Right lobe of liver (tissue), 6 donors: ENCODE measurements at regions not wholly inside any gene's neighbourhood (a gene's known extent, or its start where the extent isn't known, plus 50 kb on each side); places are given as distances from the start of the nearest gene placed in this dataset.

Experiments
- ATAC-seq, 4 donors: fragments of 200-7000 bp; cut with Tn5 transposase; one replicate each; pipeline ENCODE4 v1.9.1; 2020; ENCODE audit warnings: mild to moderate bottlenecking in 4 of 4, moderate library complexity in 4 of 4
- DNase-seq, 3 donors: peaks; one replicate each; pipeline ENCODE4 v3.0.0-alpha.2; 2020
- H3K27ac ChIP-seq, 3 donors: fragments of 200-600 bp; one replicate each; pipeline ENCODE4 v1.8.0; 2022
- H3K27me3 ChIP-seq, 2 donors: fragments of 200-600 bp; one replicate each; pipeline ENCODE4 v1.8.0; 2022
- H3K36me3 ChIP-seq, 4 donors: fragments of 200-600 bp; sonication (generic) in 1 of 4; one replicate each; pipeline versions ENCODE4 v1.5.1 to v1.8.0; 2017 to 2022; ENCODE audit warnings: control low read depth in 1 of 4
- H3K4me1 ChIP-seq, 4 donors: fragments of 200-600 bp; sonication (generic) in 1 of 4; one replicate each; pipeline versions ENCODE4 v1.5.1 to v1.8.0; 2017 to 2022; ENCODE audit warnings: control low read depth in 1 of 4
- H3K4me3 ChIP-seq, 3 donors: fragments of 200-600 bp; one replicate each; pipeline ENCODE4 v1.8.0; 2022
- H3K9me3 ChIP-seq, 4 donors: fragments of 200-600 bp; sonication (generic) in 1 of 4; one replicate each; pipeline versions ENCODE4 v1.5.1 to v1.8.0; 2017 to 2022; ENCODE audit warnings: control low read depth in 1 of 4
- POLR2A ChIP-seq: fragments of 450-650 bp; IDR thresholded peaks from one replicate; pipeline ENCODE4 v1.6.1; 2017; ENCODE audit warnings: antibody characterized with exemption, mild to moderate bottlenecking
- WGBS: methylation state at CpG from one replicate; pipeline ENCODE4 v1.1.6; 2018; ENCODE audit warnings: low coverage, low lambda C conversion rate; ENCODE audit not compliant: insufficient coverage; ENCODE audit errors: missing lambda C conversion rate; 5-methylcytosine and 5-hydroxymethylcytosine counted together
- intact Hi-C, 2 donors: fragments of 100-400 bp; cut with DNase I; formaldehyde crosslinking; loops; one replicate each; pipeline versions ENCODE4 v1.11.2 to v1.14.1; 2022
- TF ChIP-seq, protein P1 (sequence below), 4 donors: fragments of 200-600 bp in 3 of 4; fragments of 450-650 bp in 1 of 4; IDR thresholded peaks; one replicate each; pipeline versions ENCODE4 v1.5.1 to v1.8.0; 2016 to 2022; ENCODE audit warnings: antibody characterized with exemption in 4 of 4, mild to moderate bottlenecking in 2 of 4
- donor health status: DM: no; HTN: yes; CAD: no.
- donor health status: DM: no; HTN: no; CAD: no.
- donor health status: DM: no; HTN: no; CAD: no.
- donor health status: DM: no; HTN: yes; CAD: no.
- donor health status: DM: no; HTN: yes; CAD: no.

DNA sequence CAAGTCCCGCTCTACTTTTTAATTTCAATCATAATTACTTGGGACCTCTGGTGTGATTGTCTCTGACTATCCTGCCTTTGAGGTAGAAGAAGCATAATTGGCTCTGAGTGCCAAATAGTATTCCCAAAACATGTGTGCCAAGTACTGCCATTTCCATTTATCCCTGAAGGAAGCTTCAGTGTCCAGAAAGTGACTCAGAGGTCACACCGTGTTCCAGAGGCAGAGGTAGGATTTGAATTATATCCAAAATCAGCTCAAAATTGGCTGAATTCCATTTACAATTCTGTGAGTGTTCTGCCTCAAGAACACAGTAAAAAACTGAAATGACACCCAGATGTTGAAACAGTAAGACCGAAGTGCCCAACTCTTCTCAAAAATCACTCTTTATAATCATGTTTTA, 255.3 kb downstream of the RSL24D1 start:
- H3K27me3 ChIP-seq: no peaks in the 10 kb centered on the region
- ATAC-seq: no peak
- TF ChIP-seq, protein P1, sequence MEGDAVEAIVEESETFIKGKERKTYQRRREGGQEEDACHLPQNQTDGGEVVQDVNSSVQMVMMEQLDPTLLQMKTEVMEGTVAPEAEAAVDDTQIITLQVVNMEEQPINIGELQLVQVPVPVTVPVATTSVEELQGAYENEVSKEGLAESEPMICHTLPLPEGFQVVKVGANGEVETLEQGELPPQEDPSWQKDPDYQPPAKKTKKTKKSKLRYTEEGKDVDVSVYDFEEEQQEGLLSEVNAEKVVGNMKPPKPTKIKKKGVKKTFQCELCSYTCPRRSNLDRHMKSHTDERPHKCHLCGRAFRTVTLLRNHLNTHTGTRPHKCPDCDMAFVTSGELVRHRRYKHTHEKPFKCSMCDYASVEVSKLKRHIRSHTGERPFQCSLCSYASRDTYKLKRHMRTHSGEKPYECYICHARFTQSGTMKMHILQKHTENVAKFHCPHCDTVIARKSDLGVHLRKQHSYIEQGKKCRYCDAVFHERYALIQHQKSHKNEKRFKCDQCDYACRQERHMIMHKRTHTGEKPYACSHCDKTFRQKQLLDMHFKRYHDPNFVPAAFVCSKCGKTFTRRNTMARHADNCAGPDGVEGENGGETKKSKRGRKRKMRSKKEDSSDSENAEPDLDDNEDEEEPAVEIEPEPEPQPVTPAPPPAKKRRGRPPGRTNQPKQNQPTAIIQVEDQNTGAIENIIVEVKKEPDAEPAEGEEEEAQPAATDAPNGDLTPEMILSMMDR (IDR thresholded peaks at IDR 0.05): no peak
- TF ChIP-seq POLR2A: no peak
- 55% methylated on average over 3 of the region's 3 CpGs for WGBS
- H3K36me3 ChIP-seq: no peaks in the 10 kb centered on the region
- no peak for DNase-seq
- intact Hi-C loops: no loop called here
- H3K4me1 ChIP-seq: no peaks in the 10 kb centered on the region
- no peak overlapping the region for H3K27ac ChIP-seq
- no peaks in the 10 kb centered on the region for H3K9me3 ChIP-seq
- no peak overlapping the region for H3K4me3 ChIP-seq

DNA sequence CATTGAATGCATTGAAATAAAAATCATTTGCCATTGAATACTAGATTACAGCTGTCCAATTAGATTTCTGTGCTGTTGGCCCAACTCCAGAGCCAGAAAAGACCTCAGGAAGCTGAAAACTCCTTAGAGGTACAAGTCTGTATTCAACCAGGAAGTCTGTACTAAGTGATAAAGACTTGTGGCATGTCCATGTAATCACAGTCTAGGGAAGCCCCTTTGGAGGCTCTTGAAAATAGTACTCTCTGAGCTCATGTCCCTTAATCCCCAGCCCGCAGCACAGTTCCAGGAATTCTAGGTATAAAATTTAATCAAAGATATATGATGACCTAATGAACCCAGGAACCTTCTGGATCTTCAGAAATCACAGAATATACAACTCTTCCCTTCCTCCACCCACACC, 279.4 kb downstream of the RSL24D1 start:
- H3K36me3 ChIP-seq: no peaks in the 10 kb centered on the region
- no peak overlapping the region for H3K27ac ChIP-seq
- H3K27me3 ChIP-seq: no peaks in the 10 kb centered on the region
- ATAC-seq (peak in 3 of 4 donors; percentile 63 to 83 (median 73)), DNase-seq (no peak)
- 50% methylated on average over 1 of the region's 1 CpG for WGBS
- H3K4me1 ChIP-seq: no peaks in the 10 kb centered on the region
- H3K9me3 ChIP-seq: no peaks in the 10 kb centered on the region
- no peak for TF ChIP-seq POLR2A
- TF ChIP-seq, protein P1 (IDR thresholded peaks at IDR 0.05): no peak
- H3K4me3 ChIP-seq: no peak overlapping the region
- intact Hi-C loops: no loop called here

GRCh38 chr15:54915380-54915779, 281.4 kb downstream of the RSL24D1 start:
- no peaks in the 10 kb centered on the region for H3K27me3 ChIP-seq

GRCh38 chr15:54884312-54884711, 312.4 kb downstream of the RSL24D1 start:
- 0% methylated on average over 1 of the region's 1 CpG for WGBS
- Histone ChIP-seq H3K4me1 (no peaks in the 10 kb centered on the region), H3K4me3 (no peak overlapping the region), H3K27ac (no peak overlapping the region), H3K36me3 (no peaks in the 10 kb centered on the region), H3K27me3 (no peaks in the 10 kb centered on the region), H3K9me3 (no peaks in the 10 kb centered on the region)
- TF ChIP-seq, protein P1 (IDR thresholded peaks at IDR 0.05): no peak
- no peak for TF ChIP-seq POLR2A
- DNase-seq: no peak
- ATAC-seq: peak in 2 of 4 donors; percentile 22 to 43
- intact Hi-C loops: no loop called here

More at GRCh38 chr15:54915380-54915779, 281.4 kb downstream of the RSL24D1 start:
- intact Hi-C loops: no loop called here
- H3K36me3 ChIP-seq: no peaks in the 10 kb centered on the region
- TF ChIP-seq, protein P1 (IDR thresholded peaks at IDR 0.05): no peak
- TF ChIP-seq POLR2A: no peak
- no peak overlapping the region for H3K27ac ChIP-seq
- no peak overlapping the region for H3K4me3 ChIP-seq
- DNase-seq (no peak), ATAC-seq (no peak)
- no peaks in the 10 kb centered on the region for H3K4me1 ChIP-seq
- H3K9me3 ChIP-seq: no peaks in the 10 kb centered on the region

- no peaks in the 10 kb centered on the region for H3K9me3 ChIP-seq
- intact Hi-C loops: no loop called here
- ATAC-seq: no peak
- TF ChIP-seq, protein P1 (IDR thresholded peaks at IDR 0.05): no peak
- no peak for TF ChIP-seq POLR2A
- no peak overlapping the region for H3K4me3 ChIP-seq
- no peaks in the 10 kb centered on the region for H3K36me3 ChIP-seq
- DNase-seq: no peak
- no peaks in the 10 kb centered on the region for H3K27me3 ChIP-seq
- no peak overlapping the region for H3K27ac ChIP-seq
- H3K4me1 ChIP-seq: no peaks in the 10 kb centered on the region
Observed at GRCh38 chr15:54859982-54860381, 336.8 kb downstream of the RSL24D1 start.
